ENCODE measurements at regions not wholly inside any gene's neighbourhood (a gene's known extent, or its start where the extent isn't known, plus 50 kb on each side); places are given as distances from the start of the nearest gene placed in this dataset.

DNA sequence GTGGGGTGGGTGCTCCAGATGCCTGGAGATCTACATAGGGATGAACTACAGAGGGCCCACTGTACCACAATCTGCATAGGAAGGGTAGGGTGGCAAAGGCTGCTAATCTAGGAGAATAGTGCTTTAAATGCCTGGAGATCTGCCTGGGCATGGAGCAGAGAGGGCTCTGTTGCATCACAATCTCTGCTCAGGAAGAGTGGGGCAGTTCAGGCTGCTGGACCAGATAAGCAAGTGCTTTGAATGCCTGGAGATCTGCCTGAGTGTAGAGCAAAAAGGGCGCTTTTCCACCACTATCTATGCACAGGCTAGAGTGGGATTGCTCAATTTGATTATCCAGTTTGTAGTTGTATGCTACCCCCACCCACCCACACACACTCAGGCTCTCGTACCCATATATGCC, 886.3 kb upstream of the SEL1L start:
- H3K27ac ChIP-seq (ENCODE audit: low read depth in 1 of 2, low read length in 2 of 2) = no peak overlapping the region
- DNase-seq (no peak), ATAC-seq (ENCODE audit: low FRiP score) (peak; percentile 11)
- no peaks in the 10 kb centered on the region for H3K4me1 ChIP-seq (ENCODE audit: control insufficient read depth in 1 of 2, insufficient read depth in 2 of 2, low read length in 2 of 2)
- H3K27me3 ChIP-seq (ENCODE audit: control insufficient read depth in 1 of 2, insufficient read depth in 2 of 2, low read length in 1 of 2) = no peaks in the 10 kb centered on the region
- WGBS, 2 donors = 83 to 92% methylated on average over 2 of the region's 2 CpGs
- no peaks in the 10 kb centered on the region for H3K36me3 ChIP-seq (ENCODE audit: control insufficient read depth in 1 of 2, insufficient read depth in 2 of 2, low read length in 1 of 2)
- intact Hi-C loops (cut with DNase I) = no loop called here
- peaks cover 2% of the 10 kb centered on the region for H3K9me3 ChIP-seq (ENCODE audit: control insufficient read depth, low read length)
- no peak overlapping the region for H3K4me3 ChIP-seq (ENCODE audit: low read length in 2 of 2)

DNA sequence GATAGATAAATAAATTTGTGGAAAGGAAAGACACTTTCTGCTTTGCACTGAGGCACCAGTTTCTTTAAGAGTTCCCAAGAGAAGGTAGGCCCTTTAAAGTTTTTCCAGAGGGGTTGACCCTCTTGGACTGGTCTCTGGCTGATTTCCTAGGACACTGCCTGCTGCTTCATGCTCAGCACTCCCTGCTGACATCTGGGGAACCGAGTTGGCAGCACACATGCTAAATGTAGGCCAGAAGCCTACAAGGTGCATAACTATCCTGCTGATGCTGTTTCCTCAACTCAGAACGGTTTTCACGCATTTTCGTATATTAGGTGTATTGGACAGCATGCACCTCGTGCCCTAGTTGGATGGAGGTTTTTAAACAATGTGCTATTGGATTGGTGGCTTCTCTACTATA, 887.2 kb upstream of the SEL1L start:
- 78 to 85% methylated on average over 5 of the region's 5 CpGs for WGBS, 2 donors
- intact Hi-C loops (cut with DNase I) = no loop called here
- Histone ChIP-seq H3K27ac (ENCODE audit: low read depth in 1 of 2, low read length in 2 of 2) (no peak overlapping the region), H3K9me3 (ENCODE audit: control insufficient read depth, low read length) (peaks cover 2% of the 10 kb centered on the region), H3K4me3 (ENCODE audit: low read length in 2 of 2) (no peak overlapping the region), H3K27me3 (ENCODE audit: control insufficient read depth in 1 of 2, insufficient read depth in 2 of 2, low read length in 1 of 2) (no peaks in the 10 kb centered on the region), H3K36me3 (ENCODE audit: control insufficient read depth in 1 of 2, insufficient read depth in 2 of 2, low read length in 1 of 2) (no peaks in the 10 kb centered on the region), H3K4me1 (ENCODE audit: control insufficient read depth in 1 of 2, insufficient read depth in 2 of 2, low read length in 2 of 2) (no peaks in the 10 kb centered on the region)
- ATAC-seq (ENCODE audit: low FRiP score) (no peak), DNase-seq (no peak)

DNA sequence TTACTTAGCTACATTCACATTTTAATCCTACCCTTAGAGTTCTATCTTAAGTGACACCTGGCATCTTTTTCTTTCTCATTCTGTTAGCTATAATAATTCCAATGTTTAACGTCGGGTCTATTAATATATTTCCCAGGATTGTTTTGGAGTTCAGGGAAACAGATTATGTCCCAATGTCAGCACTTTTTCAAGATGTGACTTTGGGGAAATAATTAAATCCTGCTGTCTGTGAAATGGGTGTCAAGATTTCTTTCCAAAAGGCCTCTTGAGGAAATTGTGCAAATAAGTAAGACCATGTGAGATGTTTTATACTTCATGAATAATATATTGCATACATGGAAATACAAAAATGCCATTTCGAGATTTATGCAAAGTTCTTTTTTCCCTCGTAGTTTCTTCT, 887.6 kb upstream of the SEL1L start:
- Histone ChIP-seq H3K9me3 (ENCODE audit: control insufficient read depth, low read length) (peaks cover 2% of the 10 kb centered on the region), H3K36me3 (ENCODE audit: control insufficient read depth in 1 of 2, insufficient read depth in 2 of 2, low read length in 1 of 2) (no peaks in the 10 kb centered on the region), H3K4me3 (ENCODE audit: low read length in 2 of 2) (no peak overlapping the region), H3K4me1 (ENCODE audit: control insufficient read depth in 1 of 2, insufficient read depth in 2 of 2, low read length in 2 of 2) (no peaks in the 10 kb centered on the region), H3K27ac (ENCODE audit: low read depth in 1 of 2, low read length in 2 of 2) (no peak overlapping the region), H3K27me3 (ENCODE audit: control insufficient read depth in 1 of 2, insufficient read depth in 2 of 2, low read length in 1 of 2) (no peaks in the 10 kb centered on the region)
- ATAC-seq (ENCODE audit: low FRiP score) (no peak), DNase-seq (no peak)
- 65 to 69% methylated on average over 4 of the region's 4 CpGs for WGBS, 2 donors
- intact Hi-C loops (cut with DNase I) = no loop called here

DNA sequence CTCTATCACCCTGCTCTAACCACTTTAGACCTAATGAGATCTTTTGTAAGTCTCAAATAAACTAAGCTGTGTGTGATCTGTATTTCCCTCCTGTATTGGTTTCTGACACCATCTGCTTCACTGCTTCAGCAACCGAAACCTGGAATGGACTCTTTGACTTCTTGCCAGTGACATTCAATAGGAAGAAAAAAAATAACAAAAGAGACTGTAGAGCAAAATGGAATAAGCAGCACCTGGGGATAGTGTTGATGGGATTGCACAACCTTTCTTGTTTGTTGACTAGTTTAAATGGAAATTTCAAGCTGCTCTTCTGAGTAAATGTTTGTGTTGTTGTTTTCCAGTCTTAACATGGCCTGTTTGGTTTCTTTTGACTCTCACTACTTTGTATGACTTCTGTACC, 888.6 kb upstream of the SEL1L start:
- no peak for ATAC-seq (ENCODE audit: low FRiP score)
- WGBS, 2 donors = 87 to 91% methylated on average over 1 of the region's 1 CpG
- Histone ChIP-seq H3K27ac (ENCODE audit: low read depth in 1 of 2, low read length in 2 of 2) (no peak overlapping the region), H3K4me3 (ENCODE audit: low read length in 2 of 2) (no peak overlapping the region), H3K4me1 (ENCODE audit: control insufficient read depth in 1 of 2, insufficient read depth in 2 of 2, low read length in 2 of 2) (no peaks in the 10 kb centered on the region), H3K36me3 (ENCODE audit: control insufficient read depth in 1 of 2, insufficient read depth in 2 of 2, low read length in 1 of 2) (no peaks in the 10 kb centered on the region), H3K9me3 (ENCODE audit: control insufficient read depth, low read length) (peaks cover 2% of the 10 kb centered on the region), H3K27me3 (ENCODE audit: control insufficient read depth in 1 of 2, insufficient read depth in 2 of 2, low read length in 1 of 2) (no peaks in the 10 kb centered on the region)
- intact Hi-C loops (cut with DNase I) = no loop called here
- DNase-seq = no peak

DNA sequence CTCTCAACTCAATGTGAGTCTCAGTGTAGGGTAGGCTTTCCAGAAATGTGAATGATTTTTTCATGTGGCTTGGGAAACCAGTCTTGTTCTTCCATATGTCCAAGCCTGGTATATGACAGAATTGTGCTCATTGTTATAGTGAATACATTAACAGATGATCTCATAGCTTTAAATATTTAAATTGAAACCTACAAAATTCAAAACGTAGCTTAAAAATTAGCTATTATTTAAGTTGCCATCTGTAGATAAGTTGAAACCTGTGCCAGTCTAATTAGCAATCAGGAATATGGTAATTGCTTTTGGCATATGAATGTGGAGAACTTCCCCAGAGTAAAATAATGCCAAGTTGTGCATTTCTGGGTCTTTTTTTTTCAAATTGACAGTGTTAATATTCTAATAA, 891.6 kb upstream of the SEL1L start:
- no peak for DNase-seq
- WGBS, 2 donors = 62 to 69% methylated on average over 1 of the region's 1 CpG
- intact Hi-C loops (cut with DNase I) = no loop called here
- H3K27ac ChIP-seq (ENCODE audit: low read depth in 1 of 2, low read length in 2 of 2) = no peak overlapping the region
- H3K9me3 ChIP-seq (ENCODE audit: control insufficient read depth, low read length) = no peaks in the 10 kb centered on the region
- no peaks in the 10 kb centered on the region for H3K36me3 ChIP-seq (ENCODE audit: control insufficient read depth in 1 of 2, insufficient read depth in 2 of 2, low read length in 1 of 2)
- ATAC-seq (ENCODE audit: low FRiP score) = no peak
- H3K4me3 ChIP-seq (ENCODE audit: low read length in 2 of 2) = no peak overlapping the region
- H3K4me1 ChIP-seq (ENCODE audit: control insufficient read depth in 1 of 2, insufficient read depth in 2 of 2, low read length in 2 of 2) = no peaks in the 10 kb centered on the region
- no peaks in the 10 kb centered on the region for H3K27me3 ChIP-seq (ENCODE audit: control insufficient read depth in 1 of 2, insufficient read depth in 2 of 2, low read length in 1 of 2)

- Histone ChIP-seq H3K36me3 (ENCODE audit: control insufficient read depth in 1 of 2, insufficient read depth in 2 of 2, low read length in 1 of 2) (no peaks in the 10 kb centered on the region), H3K27ac (ENCODE audit: low read depth in 1 of 2, low read length in 2 of 2) (no peak overlapping the region), H3K27me3 (ENCODE audit: control insufficient read depth in 1 of 2, insufficient read depth in 2 of 2, low read length in 1 of 2) (no peaks in the 10 kb centered on the region), H3K9me3 (ENCODE audit: control insufficient read depth, low read length) (no peaks in the 10 kb centered on the region), H3K4me1 (ENCODE audit: control insufficient read depth in 1 of 2, insufficient read depth in 2 of 2, low read length in 2 of 2) (no peaks in the 10 kb centered on the region), H3K4me3 (ENCODE audit: low read length in 2 of 2) (no peak overlapping the region)
- DNase-seq (no peak), ATAC-seq (ENCODE audit: low FRiP score) (no peak)
- intact Hi-C loops (cut with DNase I) = no loop called here
Observed at GRCh38 chr14:82431031-82431430, 897.4 kb upstream of the SEL1L start.

- DNase-seq (no peak), ATAC-seq (ENCODE audit: low FRiP score) (no peak)
- no peak overlapping the region for H3K27ac ChIP-seq (ENCODE audit: low read depth in 1 of 2, low read length in 2 of 2)
- H3K4me3 ChIP-seq (ENCODE audit: low read length in 2 of 2) = no peak overlapping the region
- intact Hi-C loops (cut with DNase I) = no loop called here
- H3K4me1 ChIP-seq (ENCODE audit: control insufficient read depth in 1 of 2, insufficient read depth in 2 of 2, low read length in 2 of 2) = no peaks in the 10 kb centered on the region
- no peaks in the 10 kb centered on the region for H3K36me3 ChIP-seq (ENCODE audit: control insufficient read depth in 1 of 2, insufficient read depth in 2 of 2, low read length in 1 of 2)
- no peaks in the 10 kb centered on the region for H3K27me3 ChIP-seq (ENCODE audit: control insufficient read depth in 1 of 2, insufficient read depth in 2 of 2, low read length in 1 of 2)
- WGBS, 2 donors = 64 to 75% methylated on average over 3 of the region's 3 CpGs
- no peaks in the 10 kb centered on the region for H3K9me3 ChIP-seq (ENCODE audit: control insufficient read depth, low read length)
Observed at GRCh38 chr14:82432301-82433105, 898.9 kb upstream of the SEL1L start.

DNA sequence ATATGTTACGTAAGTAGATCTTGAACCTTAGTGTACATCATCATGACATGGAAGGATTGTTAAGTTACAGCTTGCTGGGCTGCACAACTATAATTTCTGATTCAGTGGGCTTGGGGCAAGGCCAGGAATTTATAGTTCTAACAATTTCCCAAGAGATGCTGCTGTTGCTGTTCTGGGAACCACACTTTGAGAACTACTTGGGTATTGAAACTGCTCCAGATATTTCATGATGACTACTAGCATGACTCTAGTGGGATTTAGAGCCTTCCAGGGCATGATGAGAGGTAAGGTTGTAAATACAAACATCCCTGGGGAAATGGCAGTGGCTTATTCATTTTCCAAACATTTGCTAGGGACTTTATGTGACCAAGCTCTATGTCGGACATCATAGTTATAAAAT, 904.8 kb upstream of the SEL1L start:
- DNase-seq (no peak), ATAC-seq (ENCODE audit: low FRiP score) (no peak)
- Histone ChIP-seq H3K36me3 (ENCODE audit: control insufficient read depth in 1 of 2, insufficient read depth in 2 of 2, low read length in 1 of 2) (no peaks in the 10 kb centered on the region), H3K4me3 (ENCODE audit: low read length in 2 of 2) (no peak overlapping the region), H3K4me1 (ENCODE audit: control insufficient read depth in 1 of 2, insufficient read depth in 2 of 2, low read length in 2 of 2) (no peaks in the 10 kb centered on the region), H3K27me3 (ENCODE audit: control insufficient read depth in 1 of 2, insufficient read depth in 2 of 2, low read length in 1 of 2) (no peaks in the 10 kb centered on the region), H3K9me3 (ENCODE audit: control insufficient read depth, low read length) (no peaks in the 10 kb centered on the region), H3K27ac (ENCODE audit: low read depth in 1 of 2, low read length in 2 of 2) (no peak overlapping the region)
- WGBS, 2 donors = 91 to 92% methylated on average over 2 of the region's 2 CpGs
- intact Hi-C loops (cut with DNase I) = no loop called here

GRCh38 chr14:82441270-82441669, 907.6 kb upstream of the SEL1L start:
- no peaks in the 10 kb centered on the region for H3K36me3 ChIP-seq (ENCODE audit: control insufficient read depth in 1 of 2, insufficient read depth in 2 of 2, low read length in 1 of 2)
- 95 to 97% methylated on average over 3 of the region's 3 CpGs for WGBS, 2 donors
- no peak overlapping the region for H3K4me3 ChIP-seq (ENCODE audit: low read length in 2 of 2)
- no peaks in the 10 kb centered on the region for H3K27me3 ChIP-seq (ENCODE audit: control insufficient read depth in 1 of 2, insufficient read depth in 2 of 2, low read length in 1 of 2)
- H3K27ac ChIP-seq (ENCODE audit: low read depth in 1 of 2, low read length in 2 of 2) = no peak overlapping the region
- intact Hi-C loops (cut with DNase I) = no loop called here
- H3K4me1 ChIP-seq (ENCODE audit: control insufficient read depth in 1 of 2, insufficient read depth in 2 of 2, low read length in 2 of 2) = no peaks in the 10 kb centered on the region
- no peaks in the 10 kb centered on the region for H3K9me3 ChIP-seq (ENCODE audit: control insufficient read depth, low read length)
- no peak for DNase-seq
- ATAC-seq (ENCODE audit: low FRiP score) = no peak

Data from aorta (tissue), 5 donors.